ENCODE measurements at regions not wholly inside any gene's neighbourhood (a gene's known extent, or its start where the extent isn't known, plus 50 kb on each side); places are given as distances from the start of the nearest gene placed in this dataset.

GRCh38 chr1:73770109-73770905 lies 427.7 kb downstream of the LRRIQ3 start:
- TF ChIP-seq CTCF (IDR thresholded peaks at IDR 0.05; ENCODE audit: low read depth, low read length) = no peak
- H3K4me1 ChIP-seq = no peaks in the 10 kb centered on the region
- H3K36me3 ChIP-seq = no peaks in the 10 kb centered on the region
- H3K9me3 ChIP-seq = no peaks in the 10 kb centered on the region
- DNase-seq = no peak
- H3K4me3 ChIP-seq (ENCODE audit: low read depth, low read length) = no peak overlapping the region
- no peaks in the 10 kb centered on the region for H3K27me3 ChIP-seq

GRCh38 chr1:73766786-73767348 lies 431.1 kb downstream of the LRRIQ3 start:
- Histone ChIP-seq H3K36me3 (no peaks in the 10 kb centered on the region), H3K4me3 (ENCODE audit: low read depth, low read length) (no peak overlapping the region), H3K4me1 (no peaks in the 10 kb centered on the region), H3K27me3 (no peaks in the 10 kb centered on the region), H3K9me3 (no peaks in the 10 kb centered on the region)
- TF ChIP-seq CTCF (IDR thresholded peaks at IDR 0.05; ENCODE audit: low read depth, low read length) = no peak
- no peak for DNase-seq

GRCh38 chr1:73765551-73766233 lies 432.3 kb downstream of the LRRIQ3 start:
- Histone ChIP-seq H3K27me3 (no peaks in the 10 kb centered on the region), H3K36me3 (no peaks in the 10 kb centered on the region), H3K4me1 (no peaks in the 10 kb centered on the region), H3K9me3 (no peaks in the 10 kb centered on the region), H3K4me3 (ENCODE audit: low read depth, low read length) (no peak overlapping the region)
- DNase-seq = no peak
- no peak for TF ChIP-seq CTCF (IDR thresholded peaks at IDR 0.05; ENCODE audit: low read depth, low read length)

GRCh38 chr1:73761559-73761958 lies 436.4 kb downstream of the LRRIQ3 start:
- Histone ChIP-seq H3K27me3 (no peaks in the 10 kb centered on the region), H3K9me3 (no peaks in the 10 kb centered on the region), H3K36me3 (no peaks in the 10 kb centered on the region), H3K4me1 (no peaks in the 10 kb centered on the region), H3K4me3 (ENCODE audit: low read depth, low read length) (no peak overlapping the region)
- no peak for TF ChIP-seq CTCF (IDR thresholded peaks at IDR 0.05; ENCODE audit: low read depth, low read length)
- DNase-seq = no peak

- Histone ChIP-seq H3K4me3 (ENCODE audit: low read depth, low read length) (no peak overlapping the region), H3K36me3 (no peaks in the 10 kb centered on the region), H3K27me3 (no peaks in the 10 kb centered on the region), H3K9me3 (no peaks in the 10 kb centered on the region), H3K4me1 (no peaks in the 10 kb centered on the region)
- DNase-seq = no peak
- no peak for TF ChIP-seq CTCF (IDR thresholded peaks at IDR 0.05; ENCODE audit: low read depth, low read length)
These were observed 439.0 kb downstream of the LRRIQ3 start for GRCh38 chr1:73759011-73759410.

GRCh38 chr1:73756817-73757216 lies 441.2 kb downstream of the LRRIQ3 start:
- Histone ChIP-seq H3K9me3 (no peaks in the 10 kb centered on the region), H3K4me1 (no peaks in the 10 kb centered on the region), H3K27me3 (no peaks in the 10 kb centered on the region), H3K4me3 (ENCODE audit: low read depth, low read length) (no peak overlapping the region), H3K36me3 (no peaks in the 10 kb centered on the region)
- no peak for DNase-seq
- TF ChIP-seq CTCF (IDR thresholded peaks at IDR 0.05; ENCODE audit: low read depth, low read length) = no peak
